Thymus (tissue), 11 donors: ENCODE measurements at regions not wholly inside any gene's neighbourhood (a gene's known extent, or its start where the extent isn't known, plus 50 kb on each side); places are given as distances from the start of the nearest gene placed in this dataset.

Source experiments
- DNase-seq, 9 donors: peaks; one replicate each; pipeline ENCODE4 v3.0.0-alpha.2; 2013; ENCODE audit warnings: low spot score in 9 of 9, low read depth in 6 of 9, missing footprints in 1 of 9
- H3K27ac ChIP-seq, 2 donors: one replicate each; pipeline ENCODE4 v1.5.1; 2013; ENCODE audit warnings: control low read depth in 1 of 2, low read depth in 1 of 2, low read length in 1 of 2, mild to moderate bottlenecking in 1 of 2, moderate library complexity in 1 of 2
- H3K27me3 ChIP-seq, 2 donors: one replicate each; pipeline ENCODE4 v1.5.1; 2013; ENCODE audit warnings: low read length in 1 of 2; ENCODE audit not compliant: control insufficient read depth in 2 of 2, insufficient read depth in 1 of 2
- H3K36me3 ChIP-seq, 2 donors: one replicate each; pipeline ENCODE4 v1.5.1; 2013; ENCODE audit warnings: low read length in 1 of 2, mild to moderate bottlenecking in 1 of 2, moderate library complexity in 1 of 2; ENCODE audit not compliant: control insufficient read depth in 2 of 2, insufficient read depth in 2 of 2
- H3K4me1 ChIP-seq, 2 donors: one replicate each; pipeline ENCODE4 v1.5.1; 2013; ENCODE audit warnings: low read length in 2 of 2; ENCODE audit not compliant: control insufficient read depth in 2 of 2, insufficient read depth in 2 of 2
- H3K4me3 ChIP-seq, 2 donors: one replicate each; pipeline ENCODE4 v1.5.1; 2013; ENCODE audit warnings: low read length in 2 of 2, control low read depth in 1 of 2, mild to moderate bottlenecking in 1 of 2
- H3K9me3 ChIP-seq, 2 donors: one replicate each; pipeline ENCODE4 v1.5.1; 2013; ENCODE audit warnings: low read length in 1 of 2, mild to moderate bottlenecking in 1 of 2; ENCODE audit not compliant: control insufficient read depth in 2 of 2, insufficient read depth in 1 of 2
- WGBS: extraction: QIAGEN DNeasy Blood & Tissue Kit; methylation state at CpG from one replicate; pipeline ENCODE4 v1.1.7; 2013; 5-methylcytosine and 5-hydroxymethylcytosine counted together
- donor health status: healthy.

DNA sequence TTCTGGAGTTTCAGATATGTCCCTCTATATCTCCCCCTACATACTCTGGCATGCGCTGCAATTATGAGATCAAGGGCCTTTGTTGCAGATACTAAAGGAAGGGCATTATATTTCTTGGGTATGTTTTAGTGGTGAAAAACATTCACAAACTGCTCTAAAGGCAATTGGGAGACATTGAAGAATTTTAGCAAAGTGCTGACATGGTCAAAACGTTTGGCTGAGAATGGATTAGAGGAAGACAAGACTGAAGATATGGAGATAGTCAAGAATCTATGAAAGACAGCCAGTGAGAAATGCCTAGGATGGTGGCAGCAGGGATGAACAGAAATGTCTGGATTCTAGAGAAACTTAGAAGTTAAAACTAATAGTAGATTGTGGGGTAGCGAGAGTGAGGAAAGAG is 104.5 kb upstream of the CABCOCO1 start:
- no peak for DNase-seq
- H3K4me3 ChIP-seq: no peak overlapping the region
- no peaks in the 10 kb centered on the region for H3K4me1 ChIP-seq
- H3K27ac ChIP-seq: no peak overlapping the region
- H3K27me3 ChIP-seq: no peaks in the 10 kb centered on the region
- H3K9me3 ChIP-seq: no peaks in the 10 kb centered on the region
- H3K36me3 ChIP-seq: no peaks in the 10 kb centered on the region
- 96% methylated on average over 3 of the region's 3 CpGs for WGBS

DNA sequence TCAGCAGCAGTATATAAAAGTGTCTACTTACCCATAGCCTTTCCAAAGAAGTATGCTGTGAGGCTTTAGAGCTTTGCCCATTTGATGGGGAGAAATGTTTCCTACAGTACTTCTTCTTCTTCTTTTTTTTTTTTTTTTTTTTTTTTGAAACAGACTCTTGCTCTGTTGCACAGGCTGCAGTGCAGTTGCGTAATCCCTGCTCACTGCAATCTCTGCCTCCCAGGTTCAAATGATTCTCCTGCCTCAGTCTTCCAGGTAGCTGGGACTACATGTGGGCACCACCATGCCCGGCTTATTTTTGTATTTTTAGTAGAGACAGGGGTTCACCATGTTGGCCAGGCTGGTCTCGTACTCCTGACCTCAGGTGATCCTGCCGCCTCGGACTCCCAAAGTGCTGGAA is 101.7 kb upstream of the TMEM26 start:
- H3K27me3 ChIP-seq: no peaks in the 10 kb centered on the region
- 97% methylated on average over 5 of the region's 5 CpGs for WGBS
- DNase-seq: no peak
- H3K9me3 ChIP-seq: no peaks in the 10 kb centered on the region
- no peak overlapping the region for H3K27ac ChIP-seq
- no peaks in the 10 kb centered on the region for H3K4me1 ChIP-seq
- no peaks in the 10 kb centered on the region for H3K36me3 ChIP-seq
- H3K4me3 ChIP-seq: no peak overlapping the region

DNA sequence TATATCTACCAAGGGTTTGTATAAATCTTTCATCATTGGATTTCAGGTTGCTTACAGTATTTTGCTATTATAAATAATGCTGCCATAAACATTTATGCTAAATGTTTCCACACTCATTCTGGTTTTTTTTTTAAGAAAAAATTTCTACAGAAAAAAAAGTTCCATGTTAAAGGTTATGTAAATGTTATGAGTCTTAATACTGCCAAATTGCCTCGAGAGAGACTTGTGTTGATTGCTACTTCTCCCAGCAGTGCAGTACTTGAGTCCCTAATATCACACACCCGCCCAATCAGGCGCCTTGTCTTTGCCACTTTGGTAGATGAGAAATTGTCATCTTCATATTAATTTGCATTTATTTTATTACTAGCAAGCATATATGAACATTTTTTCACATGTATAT is 96.7 kb upstream of the TMEM26 start:
- no peaks in the 10 kb centered on the region for H3K27me3 ChIP-seq
- H3K27ac ChIP-seq: no peak overlapping the region
- 93% methylated on average over 3 of the region's 3 CpGs for WGBS
- H3K4me3 ChIP-seq: no peak overlapping the region
- H3K36me3 ChIP-seq: no peaks in the 10 kb centered on the region
- DNase-seq: no peak
- no peaks in the 10 kb centered on the region for H3K4me1 ChIP-seq
- H3K9me3 ChIP-seq: no peaks in the 10 kb centered on the region

DNA sequence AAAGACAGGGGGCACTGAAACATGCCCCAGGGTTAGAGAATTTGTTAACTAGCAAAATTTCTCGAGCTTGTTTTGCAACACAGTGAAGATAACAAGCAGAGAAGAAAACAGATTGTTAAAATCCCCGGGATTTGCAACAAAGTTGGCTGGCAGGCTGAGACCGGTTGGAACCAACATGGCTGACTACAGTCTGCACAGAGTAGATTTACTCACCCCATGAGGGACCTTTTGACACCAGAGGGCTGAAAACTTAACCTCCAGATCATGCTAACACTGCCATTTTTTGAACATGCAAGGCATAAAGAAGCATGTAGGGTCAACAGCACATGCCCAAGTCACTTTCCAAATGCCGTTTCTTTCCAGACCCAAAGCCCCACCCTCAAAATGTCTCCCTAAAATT is 95.2 kb upstream of the TMEM26 start:
- H3K36me3 ChIP-seq: no peaks in the 10 kb centered on the region
- no peak overlapping the region for H3K27ac ChIP-seq
- no peaks in the 10 kb centered on the region for H3K27me3 ChIP-seq
- H3K9me3 ChIP-seq: no peaks in the 10 kb centered on the region
- no peak overlapping the region for H3K4me3 ChIP-seq
- H3K4me1 ChIP-seq: no peaks in the 10 kb centered on the region
- no peak for DNase-seq
- WGBS: 94% methylated on average over 4 of the region's 4 CpGs

DNA sequence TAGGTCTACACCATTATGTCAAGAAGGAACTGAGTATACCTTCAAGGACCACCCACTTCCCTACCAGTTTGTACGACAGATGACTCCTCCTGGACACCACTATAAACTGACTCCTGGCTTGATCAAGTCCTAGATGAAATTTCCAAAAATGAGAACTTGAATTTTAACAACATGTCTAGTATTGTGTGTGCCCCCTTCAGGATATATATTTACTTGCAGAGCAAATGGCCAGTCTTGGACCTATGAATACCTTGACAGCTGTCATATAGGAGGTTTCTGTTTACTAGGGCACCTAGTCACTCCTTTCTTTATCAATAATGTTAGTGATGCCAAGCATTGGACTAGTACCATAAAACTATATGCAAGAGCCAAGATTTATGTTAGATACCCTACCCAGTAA is 94.1 kb upstream of the TMEM26 start:
- Histone ChIP-seq H3K4me3 (no peak overlapping the region), H3K4me1 (no peaks in the 10 kb centered on the region), H3K9me3 (no peaks in the 10 kb centered on the region), H3K36me3 (no peaks in the 10 kb centered on the region), H3K27me3 (no peaks in the 10 kb centered on the region), H3K27ac (no peak overlapping the region)
- DNase-seq: no peak
- WGBS: 94% methylated on average over 1 of the region's 1 CpG

DNA sequence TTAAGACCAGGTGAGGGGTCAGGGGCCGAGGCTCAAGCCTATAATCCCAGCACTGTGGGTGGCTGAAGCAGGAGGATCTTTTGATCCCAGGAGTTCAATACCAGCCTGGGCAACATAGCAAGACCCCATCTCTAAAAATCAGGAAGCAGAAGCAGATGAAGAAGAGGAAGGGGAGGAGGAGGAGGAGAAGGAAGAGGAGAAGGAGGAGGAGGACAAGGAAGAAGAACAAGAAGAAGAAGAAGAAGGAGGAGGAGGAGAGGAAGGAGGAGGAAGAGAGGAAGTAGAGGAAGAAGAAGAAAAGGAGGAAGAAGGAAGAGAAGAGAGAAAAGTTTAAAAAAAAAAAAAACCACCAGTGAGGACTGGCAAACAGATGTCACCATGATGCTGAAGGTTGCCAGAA is 92.0 kb upstream of the TMEM26 start:
- H3K36me3 ChIP-seq: no peaks in the 10 kb centered on the region
- H3K27me3 ChIP-seq: no peaks in the 10 kb centered on the region
- H3K27ac ChIP-seq: no peak overlapping the region
- WGBS: 93% methylated on average over 1 of the region's 1 CpG
- DNase-seq: no peak
- H3K4me3 ChIP-seq: no peak overlapping the region
- H3K9me3 ChIP-seq: no peaks in the 10 kb centered on the region
- H3K4me1 ChIP-seq: no peaks in the 10 kb centered on the region

DNA sequence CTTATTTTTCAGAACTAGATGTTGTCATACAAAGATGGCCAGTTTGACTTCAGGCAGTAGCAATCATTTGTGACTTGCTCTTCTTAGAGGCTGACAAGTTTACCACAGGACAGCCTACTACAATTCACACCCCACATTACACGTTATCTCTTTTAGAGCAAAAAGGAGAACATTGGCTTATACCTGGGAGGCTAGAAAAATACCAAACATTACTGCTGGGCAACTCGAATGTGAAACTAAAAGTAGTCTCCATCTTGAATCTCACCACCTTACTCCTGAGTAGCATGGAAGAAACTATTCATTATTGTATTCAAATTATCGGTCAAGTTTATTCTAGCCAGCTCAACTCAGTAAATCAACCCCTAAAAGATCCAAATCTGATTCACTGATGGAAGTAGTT is 90.7 kb upstream of the TMEM26 start:
- H3K4me3 ChIP-seq: no peak overlapping the region
- no peaks in the 10 kb centered on the region for H3K4me1 ChIP-seq
- DNase-seq: no peak
- H3K27me3 ChIP-seq: no peaks in the 10 kb centered on the region
- H3K27ac ChIP-seq: no peak overlapping the region
- 77% methylated on average over 3 of the region's 3 CpGs for WGBS
- H3K36me3 ChIP-seq: no peaks in the 10 kb centered on the region
- H3K9me3 ChIP-seq: no peaks in the 10 kb centered on the region

DNA sequence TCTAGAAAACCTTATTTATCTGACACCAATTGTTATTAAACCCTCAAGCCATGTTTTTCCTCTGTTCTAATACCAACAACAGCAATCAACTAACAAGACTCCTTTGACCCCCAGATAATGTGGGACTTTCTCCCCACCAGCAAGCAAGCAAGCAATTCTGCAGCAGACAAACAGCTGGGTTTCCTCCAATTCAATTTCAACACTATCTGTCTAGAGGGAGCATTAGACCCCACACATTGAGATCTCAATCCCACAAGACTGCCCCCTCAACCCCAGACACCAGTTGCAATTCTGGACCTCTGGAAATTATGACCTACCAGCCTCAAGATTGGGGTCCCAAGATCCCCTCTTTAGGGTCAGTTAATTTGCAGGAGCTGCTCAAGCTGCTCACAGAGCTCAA is 89.4 kb upstream of the TMEM26 start:
- Histone ChIP-seq H3K4me1 (no peaks in the 10 kb centered on the region), H3K36me3 (no peaks in the 10 kb centered on the region), H3K9me3 (no peaks in the 10 kb centered on the region), H3K4me3 (no peak overlapping the region), H3K27me3 (no peaks in the 10 kb centered on the region), H3K27ac (no peak overlapping the region)
- no peak for DNase-seq

DNA sequence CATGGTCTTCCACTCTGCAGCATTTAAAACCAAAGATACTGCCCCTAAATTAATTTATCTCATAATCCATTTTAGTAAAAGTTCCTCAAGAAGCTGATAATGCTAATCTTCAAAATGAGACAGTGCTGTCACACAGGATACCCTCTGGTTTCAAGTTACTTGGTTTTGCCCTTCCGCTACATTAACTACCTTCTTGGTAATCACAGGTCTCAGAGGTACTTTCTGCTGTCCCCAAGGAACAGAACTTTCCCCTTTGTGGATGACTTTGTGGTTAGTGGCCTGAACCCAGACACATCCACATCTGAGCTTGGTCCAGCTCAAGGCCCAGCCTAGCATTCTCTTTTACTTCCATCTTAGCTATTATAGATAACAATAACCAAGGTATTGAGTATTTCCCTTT is 88.8 kb upstream of the TMEM26 start:
- Histone ChIP-seq H3K36me3 (no peaks in the 10 kb centered on the region), H3K4me3 (no peak overlapping the region), H3K9me3 (no peaks in the 10 kb centered on the region), H3K27ac (no peak overlapping the region), H3K27me3 (no peaks in the 10 kb centered on the region), H3K4me1 (no peaks in the 10 kb centered on the region)
- 97% methylated on average over 1 of the region's 1 CpG for WGBS
- DNase-seq: no peak

DNA sequence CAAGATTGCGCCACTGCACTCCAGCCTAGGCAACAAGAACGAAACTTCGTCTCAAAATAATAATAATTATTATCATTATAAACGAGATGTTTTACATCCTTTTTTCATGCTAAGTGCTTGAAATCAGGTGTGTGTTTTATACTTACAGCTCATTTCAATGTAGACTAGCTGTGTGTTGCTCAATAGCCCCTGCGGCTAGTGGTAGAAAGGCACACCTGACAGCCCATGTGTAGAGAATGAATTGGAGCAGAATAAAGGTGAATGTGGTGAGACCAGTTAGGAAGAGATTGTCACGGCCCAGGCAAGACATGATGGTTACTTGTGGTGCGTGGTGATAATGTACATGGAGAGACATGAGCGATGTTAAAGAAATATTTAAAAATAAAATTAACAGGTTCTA is 86.7 kb upstream of the TMEM26 start:
- WGBS: 98% methylated on average over 8 of the region's 8 CpGs

More for the DNA sequence above, 86.7 kb upstream of the TMEM26 start:
- Histone ChIP-seq H3K4me1 (no peaks in the 10 kb centered on the region), H3K27me3 (no peaks in the 10 kb centered on the region), H3K27ac (no peak overlapping the region), H3K9me3 (no peaks in the 10 kb centered on the region), H3K4me3 (no peak overlapping the region), H3K36me3 (no peaks in the 10 kb centered on the region)
- no peak for DNase-seq
